Head of caudate nucleus (tissue), 42 donors: ENCODE measurements at regions not wholly inside any gene's neighbourhood (a gene's known extent, or its start where the extent isn't known, plus 50 kb on each side); places are given as distances from the start of the nearest gene placed in this dataset.
A peak's percentile ranks its signal among the peaks of the same experiment; 100 is the strongest.
"Not testable (repeated sequence)": the region's sequence is repeated elsewhere in the genome, so short reads cannot be mapped to it uniquely, and the experiment has no call there.

Experiments used
- DNase-seq, 42 donors: peaks; one replicate each; pipeline versions ENCODE4 v3.0.0 to v3.0.0-alpha.2; 2020 to 2021; ENCODE audit warnings: mixed read lengths in 7 of 42
- intact Hi-C: fragments of 100-400 bp; cut with DNase I; formaldehyde crosslinking; loops from one replicate; pipeline ENCODE4 v1.15.0; 2022

DNA sequence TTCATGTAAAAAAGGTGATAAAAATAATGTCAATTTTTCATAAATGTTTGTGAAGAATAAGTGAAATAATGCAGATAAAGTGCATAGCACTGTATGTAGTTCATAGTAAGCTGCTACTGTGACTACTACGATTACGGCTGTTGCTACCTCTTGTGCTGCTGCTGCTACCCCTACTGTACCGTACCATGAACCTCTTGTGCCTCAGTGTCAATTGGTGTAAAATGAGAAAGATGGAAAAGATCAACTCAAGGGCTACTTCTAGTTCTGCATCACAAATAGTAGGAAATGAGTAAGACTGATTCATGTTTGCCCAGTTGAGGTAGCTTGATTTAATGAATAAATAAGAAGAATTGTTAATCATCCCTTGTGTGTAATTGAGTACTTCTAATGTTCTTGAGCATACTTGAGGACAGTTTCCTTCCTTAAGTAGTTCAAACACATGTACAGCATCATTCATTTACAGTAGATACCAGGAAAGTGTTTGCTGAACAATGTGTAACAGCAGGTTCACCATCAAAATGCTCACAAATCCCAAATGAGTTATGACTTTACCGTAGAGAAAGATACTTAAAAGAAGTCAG, 200.0 kb upstream of the ATP10B start:
- no peak for DNase-seq
- intact Hi-C loops, result no loop called here

GRCh38 chr5:161047024-161047423, 195.0 kb upstream of the ATP10B start:
- no peak for DNase-seq
- intact Hi-C loops, result no loop called here

- intact Hi-C loops, result no loop called here
These were observed 190.9 kb upstream of the ATP10B start for GRCh38 chr5:161042862-161043261.

GRCh38 chr5:161042443-161042842, 190.4 kb upstream of the ATP10B start:
- intact Hi-C loops, result no loop called here

More at GRCh38 chr5:161042862-161043261, 190.9 kb upstream of the ATP10B start:
- no peak for DNase-seq

DNA sequence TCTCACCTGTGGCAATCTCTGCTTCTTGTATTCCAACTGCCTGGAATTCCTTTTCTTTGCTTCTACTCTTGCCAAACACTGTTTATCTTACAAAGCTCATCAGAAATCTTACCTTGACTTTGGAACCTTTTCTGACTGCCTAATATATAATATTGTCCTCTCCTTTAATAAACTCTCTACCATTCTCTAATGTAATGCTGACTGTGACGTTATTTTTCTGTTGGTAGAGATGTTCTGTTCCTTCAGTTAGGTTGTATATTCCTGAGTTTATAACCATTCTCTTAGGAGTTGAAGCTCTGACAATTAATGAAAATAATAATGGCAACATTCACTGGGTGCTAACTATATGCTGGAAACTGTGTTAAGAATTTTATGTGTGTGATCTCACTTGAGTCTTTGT, 188.8 kb upstream of the ATP10B start:
- DNase-seq, result no peak
- intact Hi-C loops, result no loop called here

More at GRCh38 chr5:161042443-161042842, 190.4 kb upstream of the ATP10B start:
- no peak for DNase-seq

DNA sequence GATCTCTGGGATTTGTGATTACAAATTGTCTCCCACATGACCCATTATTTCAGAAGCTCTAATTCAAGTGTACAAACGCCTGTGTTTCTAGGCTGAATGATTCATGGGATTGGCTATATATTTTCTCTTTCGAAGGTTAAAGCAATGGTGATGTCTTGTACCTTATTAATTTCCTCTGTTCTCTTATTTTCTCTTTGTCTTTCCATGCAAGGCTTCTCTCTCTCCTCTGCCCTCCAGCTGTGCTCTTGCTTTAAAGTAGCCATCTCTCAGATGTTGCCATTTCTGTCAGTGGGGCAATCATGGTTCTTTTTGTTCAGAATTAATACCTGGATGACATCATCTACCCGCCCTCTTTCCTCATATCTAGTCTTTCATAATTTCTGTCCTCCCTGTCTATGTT, 184.3 kb upstream of the ATP10B start:
- intact Hi-C loops, result no loop called here
- no peak for DNase-seq

DNA sequence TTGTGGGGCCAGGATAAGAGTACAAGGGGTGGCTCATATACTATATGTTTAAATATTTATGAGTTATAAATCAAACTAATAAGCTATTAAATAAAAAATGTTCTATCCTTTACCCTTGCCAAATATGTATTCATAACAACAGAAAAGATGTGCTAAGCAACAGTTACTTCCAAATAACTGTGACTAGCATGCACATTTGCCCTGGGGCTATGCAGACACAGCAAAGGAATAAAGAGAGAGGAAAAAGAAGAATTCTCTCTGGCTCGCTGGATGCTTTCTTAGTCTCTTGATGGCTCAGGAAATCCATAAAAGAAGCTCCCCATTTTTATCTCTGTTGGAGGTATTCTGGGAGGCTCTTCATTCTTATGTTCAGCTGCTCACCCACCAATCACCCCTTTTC, 182.4 kb upstream of the ATP10B start:
- intact Hi-C loops, result no loop called here
- DNase-seq, result no peak

DNA sequence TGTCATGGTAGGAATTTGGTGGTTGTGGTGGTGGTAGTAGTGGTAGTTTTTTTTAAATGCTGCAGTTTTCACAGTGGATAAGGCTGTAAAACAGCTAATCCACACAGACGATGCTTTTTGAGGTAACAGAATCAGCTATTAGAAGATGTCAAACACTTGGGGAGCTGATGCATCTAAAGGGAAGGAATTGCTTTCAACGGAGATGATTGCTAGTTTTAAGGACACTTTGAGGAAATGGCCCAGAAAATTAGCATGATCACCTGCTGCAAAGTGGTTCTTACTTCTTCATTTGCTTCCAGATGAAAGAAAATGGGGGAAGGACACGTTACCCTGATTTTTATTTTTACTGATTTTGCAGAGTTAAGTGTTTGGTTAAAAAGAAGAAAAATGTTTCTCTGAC, 178.2 kb upstream of the ATP10B start:
- intact Hi-C loops, result no loop called here
- no peak for DNase-seq

DNA sequence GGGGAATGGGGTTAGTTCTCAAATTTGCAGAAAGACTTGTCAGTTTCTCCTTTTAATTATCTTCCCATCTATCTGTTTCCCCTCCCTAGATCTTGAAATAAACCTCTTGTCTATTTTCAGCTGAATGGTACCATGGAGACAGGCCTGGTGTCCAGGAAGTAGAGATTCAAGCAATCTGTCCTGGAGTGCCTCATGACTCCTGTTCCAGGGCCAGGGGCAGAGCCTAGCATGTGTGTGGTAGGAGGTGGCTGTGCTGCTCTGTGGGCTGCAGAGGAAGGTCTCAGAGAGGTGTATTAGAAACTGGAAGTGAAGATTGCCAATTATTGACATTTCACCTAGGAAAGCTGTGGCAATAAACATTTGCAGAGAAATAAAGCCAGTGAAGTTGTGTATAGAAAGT, 175.8 kb upstream of the ATP10B start:
- peak in 2 of 42 donors; percentile 3 to 17 for DNase-seq
- intact Hi-C loops, result no loop called here

DNA sequence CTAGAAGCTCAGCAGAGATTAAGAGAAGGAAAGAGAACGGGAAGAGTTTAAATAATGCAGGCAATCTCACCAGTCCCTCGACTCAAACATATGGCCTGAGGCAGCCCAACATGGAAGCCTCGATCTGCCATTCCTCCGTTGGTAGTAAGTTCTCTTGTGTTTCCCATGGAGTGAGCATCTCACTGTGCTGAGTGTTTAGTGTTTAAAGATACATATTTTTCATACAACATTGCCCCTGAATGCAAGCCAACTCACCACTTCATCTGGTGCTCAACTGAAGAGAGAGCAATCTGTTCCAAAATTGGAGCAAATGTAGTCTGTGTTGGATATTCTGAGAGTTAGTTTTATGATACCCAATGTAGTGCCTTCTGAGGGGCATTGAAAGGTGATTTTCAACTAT, 171.5 kb upstream of the ATP10B start:
- intact Hi-C loops, result no loop called here
- no peak for DNase-seq

GRCh38 chr5:161022151-161022550, 170.1 kb upstream of the ATP10B start:
- DNase-seq, result no peak
- intact Hi-C loops, result no loop called here

DNA sequence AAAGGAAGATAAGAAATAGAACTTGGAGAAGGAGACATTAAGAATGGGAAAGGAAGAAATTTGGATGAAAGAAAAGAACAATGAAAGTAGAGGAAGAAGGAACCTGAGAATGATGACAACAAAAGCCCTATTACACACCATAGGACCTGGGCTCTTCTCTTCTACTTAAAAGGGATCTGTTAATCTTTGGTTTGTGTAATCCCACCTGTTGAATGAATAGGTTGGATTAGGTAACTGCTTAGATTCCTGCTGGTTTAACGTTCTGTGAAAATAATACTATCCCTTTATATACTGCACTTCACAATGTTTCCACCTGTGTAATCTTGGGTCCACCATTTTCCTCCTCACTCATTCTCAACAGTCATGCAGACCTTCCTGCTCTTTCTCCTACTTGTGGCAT, 157.8 kb upstream of the ATP10B start:
- no peak for DNase-seq
- intact Hi-C loops, result no loop called here

DNA sequence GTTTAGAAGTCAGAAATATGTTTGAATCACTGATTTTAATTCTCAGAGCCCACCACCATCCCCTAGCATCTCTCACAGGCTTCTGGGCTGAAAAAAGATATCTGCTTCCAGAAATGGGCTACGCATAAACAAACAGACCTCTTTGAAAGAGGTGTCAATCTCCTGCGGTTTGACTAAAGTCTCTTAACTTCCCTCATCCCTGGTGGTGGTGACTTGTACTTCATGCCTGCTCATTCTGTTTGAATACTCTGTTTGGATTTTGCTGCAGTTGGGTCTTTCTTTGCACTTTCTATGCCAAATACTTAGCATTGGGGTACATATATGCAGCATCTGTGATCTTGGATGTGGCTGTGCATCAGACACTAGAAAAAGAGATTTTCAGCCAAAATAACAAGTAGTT, 157.2 kb upstream of the ATP10B start:
- intact Hi-C loops, result no loop called here
- DNase-seq, result no peak

DNA sequence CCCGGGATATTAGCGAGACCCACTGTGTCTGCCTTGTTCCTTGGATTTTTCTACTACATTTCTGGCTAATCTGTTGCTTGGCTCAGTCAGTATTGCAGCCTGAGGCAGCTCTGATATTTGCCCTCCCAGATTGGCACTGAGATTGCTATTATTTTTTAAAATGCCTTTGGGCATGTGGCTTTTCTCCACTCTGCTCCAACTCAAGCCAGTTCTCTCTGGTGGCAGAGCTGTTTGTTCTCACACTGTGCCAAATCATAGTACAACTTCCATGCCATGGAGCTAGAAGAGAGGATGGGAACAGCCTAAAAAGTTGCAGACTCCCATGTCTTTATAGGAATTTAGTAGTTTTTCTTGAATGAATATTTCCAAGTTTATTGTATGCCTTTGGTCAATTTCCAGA, 155.9 kb upstream of the ATP10B start:
- intact Hi-C loops, result no loop called here
- DNase-seq, result no peak

GRCh38 chr5:161002571-161003074, 150.6 kb upstream of the ATP10B start:
- intact Hi-C loops, result no loop called here
- no peak for DNase-seq

GRCh38 chr5:161001604-161002003, 149.6 kb upstream of the ATP10B start:
- DNase-seq, result no peak
- intact Hi-C loops, result no loop called here

- DNase-seq, intact Hi-C loops: not testable (repeated sequence)
These were observed 149.1 kb upstream of the ATP10B start for GRCh38 chr5:161001142-161001541.

GRCh38 chr5:160991205-160991604, 139.2 kb upstream of the ATP10B start:
- intact Hi-C loops, result no loop called here
- DNase-seq, result no peak

DNA sequence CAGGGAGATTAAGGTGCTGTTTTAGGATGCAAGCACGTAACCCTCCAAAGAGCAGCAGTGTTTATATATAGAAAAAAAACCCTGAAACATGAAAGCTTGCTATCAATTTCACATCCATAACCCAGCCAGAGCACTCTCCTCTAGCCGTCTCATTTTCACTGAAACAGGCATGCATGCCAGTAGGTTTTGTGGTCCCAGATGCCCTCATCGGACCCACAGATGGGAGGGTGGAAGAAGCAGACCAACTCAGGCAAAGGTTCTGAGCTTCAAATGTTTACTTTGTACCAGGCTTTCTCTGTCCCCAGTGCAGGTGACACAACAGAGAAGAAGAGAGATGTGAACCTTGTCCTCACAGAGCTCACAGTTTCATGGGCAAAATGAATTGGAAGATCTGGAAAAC, 127.4 kb upstream of the ATP10B start:
- DNase-seq, result no peak
- intact Hi-C loops, result no loop called here

DNA sequence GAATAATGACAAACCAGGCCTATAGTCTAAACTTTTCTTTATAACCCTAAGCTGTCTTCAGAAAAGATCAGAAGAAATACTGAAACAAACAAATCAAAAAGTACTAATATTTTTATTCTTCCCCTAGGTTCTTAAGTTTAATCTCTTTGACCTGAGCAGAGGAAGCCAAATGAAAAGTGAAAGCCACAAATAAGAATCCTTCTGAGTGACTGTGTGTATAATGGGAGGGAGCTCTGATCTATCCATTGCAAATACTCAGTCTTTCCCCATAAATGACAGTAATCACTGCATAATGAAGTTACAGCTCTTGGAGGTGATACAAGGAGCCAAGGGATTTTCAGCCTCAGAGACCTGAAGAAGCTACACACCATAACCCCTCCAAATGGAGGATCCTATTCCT, 126.9 kb upstream of the ATP10B start:
- no peak for DNase-seq
- intact Hi-C loops, result no loop called here

- intact Hi-C loops, result no loop called here
These were observed 124.2 kb upstream of the ATP10B start for GRCh38 chr5:160976181-160976580.

More at GRCh38 chr5:160976181-160976580, 124.2 kb upstream of the ATP10B start:
- no peak for DNase-seq
